ENCODE measurements at regions not wholly inside any gene's neighbourhood (a gene's known extent, or its start where the extent isn't known, plus 50 kb on each side); places are given as distances from the start of the nearest gene placed in this dataset.

- no TSS peak for BruUV-seq (replicated peaks)
Measured at GRCh38 chr1:106366627-106367319, 689.7 kb upstream of the PRMT6 start.

More at GRCh38 chr1:106366627-106367319, 689.7 kb upstream of the PRMT6 start:
- H3K9me1 ChIP-seq (replicated peaks; ENCODE audit: control insufficient read depth, extremely low read depth, insufficient read depth, low read length), result no peaks in the 10 kb centered on the region
- ChIA-PET CTCF (no interaction called here), POLR2A (no interaction called here)
- no peak for FAIRE-seq
- H3K27ac ChIP-seq (ENCODE audit: insufficient read depth, low read depth, low read length), result no peak overlapping the region
- H3K36me3 ChIP-seq (ENCODE audit: control insufficient read depth in 2 of 2, extremely low read depth in 1 of 2, insufficient read depth in 2 of 2, low read length in 2 of 2), result no peaks in the 10 kb centered on the region
- dilution Hi-C loops (cut with MboI; ENCODE audit: extremely low pct_ligation_motif_present, low sequenced_read_pairs) (no loop called here), intact Hi-C loops (cut with micrococcal nuclease) (no loop called here)
- TF ChIP-seq MAX (IDR thresholded peaks at IDR 0.05; ENCODE audit: insufficient read depth, insufficient read length), result no peak
- TF ChIP-seq POLR2A (IDR thresholded peaks at IDR 0.05; ENCODE audit: low read depth, low read length), result no peak
- TF ChIP-seq MYC (IDR thresholded peaks at IDR 0.05; ENCODE audit: low read depth, low read length), result no peak
- TF ChIP-seq EZH2 (IDR thresholded peaks at IDR 0.05; ENCODE audit: borderline replicate concordance, low read depth, low read length, severe bottlenecking), result no peak
- no peak for TF ChIP-seq JUN (IDR thresholded peaks at IDR 0.05; ENCODE audit: borderline replicate concordance, insufficient read depth, insufficient read length, low read depth)
- no peak for TF ChIP-seq GATA2 (IDR thresholded peaks at IDR 0.05; ENCODE audit: insufficient read depth, insufficient read length, low read depth, low read length)
- no peak for TF ChIP-seq FOS (IDR thresholded peaks at IDR 0.05; ENCODE audit: borderline replicate concordance, insufficient read depth, low read length)
- TF ChIP-seq CTCF (IDR thresholded peaks at IDR 0.05; ENCODE audit: extremely low read depth in 1 of 2, insufficient read depth in 1 of 2, low read depth in 1 of 2, low read length in 2 of 2), result no peak
- H3K4me2 ChIP-seq (ENCODE audit: insufficient read depth, low read length), result no peak overlapping the region
- H3K79me2 ChIP-seq (ENCODE audit: control insufficient read depth, insufficient read depth, low read length), result no peaks in the 10 kb centered on the region
- H3K27me3 ChIP-seq (ENCODE audit: control insufficient read depth in 2 of 2, insufficient read depth in 2 of 2, low read length in 2 of 2), result no peaks in the 10 kb centered on the region
- DNase-seq (ENCODE audit: low read depth, low spot score), result no peak
- H3K9ac ChIP-seq (replicated peaks; ENCODE audit: extremely low read depth, insufficient read depth, low read length), result no peak overlapping the region
- H3K4me3 ChIP-seq (replicated peaks in 1 of 3; ENCODE audit: insufficient read depth in 1 of 3, low read depth in 1 of 3, low read length in 3 of 3), result no peak overlapping the region
- H3K9me3 ChIP-seq (replicated peaks; ENCODE audit: control insufficient read depth, insufficient read depth, low read length), result peaks cover 1% of the 10 kb centered on the region
- no peaks in the 10 kb centered on the region for H3K4me1 ChIP-seq (ENCODE audit: control insufficient read depth, extremely low read depth, insufficient read depth, low read length)
- no peak overlapping the region for H2AFZ ChIP-seq (ENCODE audit: low read depth, low read length)
- no peaks in the 10 kb centered on the region for H4K20me1 ChIP-seq (replicated peaks; ENCODE audit: control insufficient read depth, extremely low read depth, insufficient read depth, low read length)

Measured in endothelial cell of umbilical vein (primary cell).